ENCODE measurements at regions not wholly inside any gene's neighbourhood (a gene's known extent, or its start where the extent isn't known, plus 50 kb on each side); places are given as distances from the start of the nearest gene placed in this dataset.
"Not testable (repeated sequence)": the region's sequence is repeated elsewhere in the genome, so short reads cannot be mapped to it uniquely, and the experiment has no call there.

- Mint-ChIP-seq H3K4me1 (no peaks in the 10 kb centered on the region), H3K27ac (ENCODE audit: unreplicated experiment) (no peak overlapping the region), H3K27me3 (ENCODE audit: low read depth) (no peaks in the 10 kb centered on the region), H3K4me3 (no peak overlapping the region), H3K9me3 (peaks cover 5% of the 10 kb centered on the region), H3K36me3 (ENCODE audit: low read depth) (no peaks in the 10 kb centered on the region)
- TF ChIP-seq CTCF (conservative IDR thresholded peaks at IDR 0.05) = no peak
- DNase-seq (ENCODE audit: low read depth, low spot score) = no peak
These were observed 452.3 kb upstream of the RORB start for GRCh38 chr9:74044844-74045243.

- H3K4me3 Mint-ChIP-seq = no peak overlapping the region
- H3K9me3 Mint-ChIP-seq = peaks cover 2% of the 10 kb centered on the region
- peaks cover 4% of the 10 kb centered on the region for H3K36me3 Mint-ChIP-seq (ENCODE audit: low read depth)
- DNase-seq (ENCODE audit: low read depth, low spot score) = no peak
- H3K27me3 Mint-ChIP-seq (ENCODE audit: low read depth) = no peaks in the 10 kb centered on the region
- no peak overlapping the region for H3K27ac Mint-ChIP-seq (ENCODE audit: unreplicated experiment)
- no peaks in the 10 kb centered on the region for H3K4me1 Mint-ChIP-seq
- TF ChIP-seq CTCF (conservative IDR thresholded peaks at IDR 0.05) = no peak
These were observed 441.1 kb upstream of the RORB start for GRCh38 chr9:74056023-74056422.

- H3K9me3 Mint-ChIP-seq; H3K27me3 Mint-ChIP-seq (ENCODE audit: low read depth); H3K4me3 Mint-ChIP-seq; H3K36me3 Mint-ChIP-seq (ENCODE audit: low read depth); DNase-seq (ENCODE audit: low read depth, low spot score); H3K4me1 Mint-ChIP-seq; H3K27ac Mint-ChIP-seq (ENCODE audit: unreplicated experiment): not testable (repeated sequence)
These were observed 440.1 kb upstream of the RORB start for GRCh38 chr9:74057051-74057450.

GRCh38 chr9:74064702-74065101 lies 432.4 kb upstream of the RORB start:
- H3K4me1 Mint-ChIP-seq = no peaks in the 10 kb centered on the region
- H3K36me3 Mint-ChIP-seq (ENCODE audit: low read depth) = no peaks in the 10 kb centered on the region
- H3K9me3 Mint-ChIP-seq = peaks cover 4% of the 10 kb centered on the region
- no peaks in the 10 kb centered on the region for H3K27me3 Mint-ChIP-seq (ENCODE audit: low read depth)
- no peak for DNase-seq (ENCODE audit: low read depth, low spot score)
- no peak for TF ChIP-seq CTCF (conservative IDR thresholded peaks at IDR 0.05)
- no peak overlapping the region for H3K4me3 Mint-ChIP-seq
- H3K27ac Mint-ChIP-seq (ENCODE audit: unreplicated experiment) = no peak overlapping the region

GRCh38 chr9:74066128-74066527 lies 431.0 kb upstream of the RORB start:
- Mint-ChIP-seq H3K27me3 (ENCODE audit: low read depth) (no peaks in the 10 kb centered on the region), H3K4me3 (no peak overlapping the region), H3K9me3 (peaks cover 6% of the 10 kb centered on the region), H3K36me3 (ENCODE audit: low read depth) (no peaks in the 10 kb centered on the region), H3K4me1 (no peaks in the 10 kb centered on the region), H3K27ac (ENCODE audit: unreplicated experiment) (no peak overlapping the region)
- no peak for DNase-seq (ENCODE audit: low read depth, low spot score)
- no peak for TF ChIP-seq CTCF (conservative IDR thresholded peaks at IDR 0.05)

- TF ChIP-seq CTCF (conservative IDR thresholded peaks at IDR 0.05) = no peak
- Mint-ChIP-seq H3K4me1 (no peaks in the 10 kb centered on the region), H3K9me3 (peaks cover 6% of the 10 kb centered on the region), H3K27ac (ENCODE audit: unreplicated experiment) (no peak overlapping the region), H3K27me3 (ENCODE audit: low read depth) (no peaks in the 10 kb centered on the region), H3K36me3 (ENCODE audit: low read depth) (no peaks in the 10 kb centered on the region), H3K4me3 (no peak overlapping the region)
- no peak for DNase-seq (ENCODE audit: low read depth, low spot score)
These were observed 430.5 kb upstream of the RORB start for GRCh38 chr9:74066605-74067004.

All from neural crest cell (in vitro differentiated cells).